Psoas muscle (tissue), 7 donors: ENCODE measurements at regions not wholly inside any gene's neighbourhood (a gene's known extent, or its start where the extent isn't known, plus 50 kb on each side); places are given as distances from the start of the nearest gene placed in this dataset.

Source experiments
- ATAC-seq, 4 donors: fragments of 200-7000 bp; cut with Tn5 transposase; one replicate each; pipeline ENCODE4 v1.9.1; 2020; ENCODE audit warnings: moderate library complexity in 3 of 4, mild to moderate bottlenecking in 2 of 4
- DNase-seq, 2 donors: peaks; one replicate each; pipeline ENCODE4 v3.0.0-alpha.2; 2020
- H3K27ac ChIP-seq: fragments of 200-600 bp; one replicate; pipeline ENCODE4 v1.8.0; 2022
- H3K27me3 ChIP-seq, 3 donors: fragments of 200-600 bp in 1 of 3; one replicate each; pipeline versions ENCODE4 v1.6.1 to v1.8.0; 2013 to 2022; ENCODE audit warnings: low read length in 2 of 3, mild to moderate bottlenecking in 2 of 3, moderate library complexity in 1 of 3; ENCODE audit not compliant: insufficient read depth in 3 of 3
- H3K36me3 ChIP-seq, 2 donors: fragments of 200-600 bp in 1 of 2; one replicate each; pipeline versions ENCODE4 v1.6.1 to v1.8.0; 2013 to 2022; ENCODE audit warnings: low read depth in 1 of 2, mild to moderate bottlenecking in 1 of 2, moderate library complexity in 1 of 2; ENCODE audit not compliant: insufficient read depth in 1 of 2
- H3K4me1 ChIP-seq: fragments of 200-600 bp; one replicate; pipeline ENCODE4 v1.8.0; 2022
- H3K4me3 ChIP-seq: fragments of 200-600 bp; one replicate; pipeline ENCODE4 v1.8.0; 2022; ENCODE audit warnings: mild to moderate bottlenecking
- H3K9me3 ChIP-seq: fragments of 200-600 bp; one replicate; pipeline ENCODE4 v1.8.0; 2022
- WGBS, 3 donors: extraction: QIAGEN DNeasy Blood & Tissue Kit; methylation state at CpG; one replicate each; pipeline versions ENCODE4 v1.1.6 to v1.1.7; 2013; 5-methylcytosine and 5-hydroxymethylcytosine counted together
- intact Hi-C, 2 donors: fragments of 100-400 bp; cut with DNase I; formaldehyde crosslinking; loops; one replicate each; pipeline versions ENCODE4 v1.11.0 to v1.14.2; 2022
- TF ChIP-seq, protein P1 (sequence below): fragments of 200-600 bp; IDR thresholded peaks from one replicate; pipeline ENCODE4 v1.8.0; 2022; ENCODE audit warnings: antibody characterized with exemption
- donor health status: healthy with polysubstance abuse.
- donor health status: DM: no; HTN: no; CAD: no; lungs with moderate emphysema.
- donor health status: Bipolar disorder and iron deficiency.
- donor health status: healthy.
- donor health status: DM: yes; HTN: yes; CAD: no.
- donor health status: DM: no; HTN: no; CAD: no.
- donor health status: DM: yes; HTN: yes; CAD: no.

DNA sequence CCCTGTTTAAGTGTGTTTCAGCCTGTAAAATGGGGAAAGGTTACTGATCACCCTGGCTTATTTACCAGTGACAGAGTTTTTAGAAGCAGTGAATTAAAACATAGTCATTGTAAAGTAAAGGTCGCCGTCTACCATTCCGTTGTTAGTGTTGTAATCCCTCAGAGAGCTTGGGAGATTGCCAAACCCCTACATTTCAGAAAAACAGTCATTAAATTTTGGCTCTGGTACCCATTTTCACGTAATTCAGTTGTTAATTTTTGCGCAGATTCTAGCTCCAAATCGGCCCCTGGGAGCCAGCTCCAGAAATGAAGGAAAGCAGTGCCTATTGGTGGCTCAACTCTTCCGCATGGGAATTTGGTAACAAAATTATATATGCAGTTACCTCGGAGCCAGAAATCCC, 127.7 kb upstream of the AJAP1 start:
- Histone ChIP-seq H3K9me3 (no peaks in the 10 kb centered on the region), H3K27me3 (peaks cover 0 to 8% (median 0%) of the 10 kb centered on the region in 3 donors), H3K4me1 (no peaks in the 10 kb centered on the region), H3K27ac (no peak overlapping the region), H3K36me3 (no peaks in the 10 kb centered on the region), H3K4me3 (no peak overlapping the region)
- TF ChIP-seq, protein P1, sequence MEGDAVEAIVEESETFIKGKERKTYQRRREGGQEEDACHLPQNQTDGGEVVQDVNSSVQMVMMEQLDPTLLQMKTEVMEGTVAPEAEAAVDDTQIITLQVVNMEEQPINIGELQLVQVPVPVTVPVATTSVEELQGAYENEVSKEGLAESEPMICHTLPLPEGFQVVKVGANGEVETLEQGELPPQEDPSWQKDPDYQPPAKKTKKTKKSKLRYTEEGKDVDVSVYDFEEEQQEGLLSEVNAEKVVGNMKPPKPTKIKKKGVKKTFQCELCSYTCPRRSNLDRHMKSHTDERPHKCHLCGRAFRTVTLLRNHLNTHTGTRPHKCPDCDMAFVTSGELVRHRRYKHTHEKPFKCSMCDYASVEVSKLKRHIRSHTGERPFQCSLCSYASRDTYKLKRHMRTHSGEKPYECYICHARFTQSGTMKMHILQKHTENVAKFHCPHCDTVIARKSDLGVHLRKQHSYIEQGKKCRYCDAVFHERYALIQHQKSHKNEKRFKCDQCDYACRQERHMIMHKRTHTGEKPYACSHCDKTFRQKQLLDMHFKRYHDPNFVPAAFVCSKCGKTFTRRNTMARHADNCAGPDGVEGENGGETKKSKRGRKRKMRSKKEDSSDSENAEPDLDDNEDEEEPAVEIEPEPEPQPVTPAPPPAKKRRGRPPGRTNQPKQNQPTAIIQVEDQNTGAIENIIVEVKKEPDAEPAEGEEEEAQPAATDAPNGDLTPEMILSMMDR, result no peak
- WGBS, 3 donors, result 37 to 49% (median 49%) methylated on average over 8 of the region's 8 CpGs
- intact Hi-C loops, result no loop called here
- no peak for DNase-seq
- ATAC-seq, result no peak

- intact Hi-C loops, result no loop called here
- no peak overlapping the region for H3K27ac ChIP-seq
- no peaks in the 10 kb centered on the region for H3K9me3 ChIP-seq
- 24 to 41% (median 25%) methylated on average over 18 of the region's 18 CpGs for WGBS, 3 donors
- no peaks in the 10 kb centered on the region for H3K36me3 ChIP-seq
- peaks cover 0 to 8% (median 0%) of the 10 kb centered on the region in 3 donors for H3K27me3 ChIP-seq
- TF ChIP-seq, protein P1, result no peak
- no peaks in the 10 kb centered on the region for H3K4me1 ChIP-seq
- DNase-seq, result no peak
- H3K4me3 ChIP-seq, result no peak overlapping the region
- ATAC-seq, result no peak
Observed at GRCh38 chr1:4527819-4528218, 126.6 kb upstream of the AJAP1 start.

GRCh38 chr1:4528590-4528989, 125.8 kb upstream of the AJAP1 start:
- H3K27ac ChIP-seq, result no peak overlapping the region
- ATAC-seq (no peak), DNase-seq (no peak)
- H3K36me3 ChIP-seq, result no peaks in the 10 kb centered on the region
- 75 to 79% (median 77%) methylated on average over 10 of the region's 10 CpGs for WGBS, 3 donors
- peaks cover 0 to 8% (median 0%) of the 10 kb centered on the region in 3 donors for H3K27me3 ChIP-seq
- H3K9me3 ChIP-seq, result no peaks in the 10 kb centered on the region
- no peaks in the 10 kb centered on the region for H3K4me1 ChIP-seq
- intact Hi-C loops, result no loop called here
- TF ChIP-seq, protein P1, result no peak
- H3K4me3 ChIP-seq, result no peak overlapping the region

DNA sequence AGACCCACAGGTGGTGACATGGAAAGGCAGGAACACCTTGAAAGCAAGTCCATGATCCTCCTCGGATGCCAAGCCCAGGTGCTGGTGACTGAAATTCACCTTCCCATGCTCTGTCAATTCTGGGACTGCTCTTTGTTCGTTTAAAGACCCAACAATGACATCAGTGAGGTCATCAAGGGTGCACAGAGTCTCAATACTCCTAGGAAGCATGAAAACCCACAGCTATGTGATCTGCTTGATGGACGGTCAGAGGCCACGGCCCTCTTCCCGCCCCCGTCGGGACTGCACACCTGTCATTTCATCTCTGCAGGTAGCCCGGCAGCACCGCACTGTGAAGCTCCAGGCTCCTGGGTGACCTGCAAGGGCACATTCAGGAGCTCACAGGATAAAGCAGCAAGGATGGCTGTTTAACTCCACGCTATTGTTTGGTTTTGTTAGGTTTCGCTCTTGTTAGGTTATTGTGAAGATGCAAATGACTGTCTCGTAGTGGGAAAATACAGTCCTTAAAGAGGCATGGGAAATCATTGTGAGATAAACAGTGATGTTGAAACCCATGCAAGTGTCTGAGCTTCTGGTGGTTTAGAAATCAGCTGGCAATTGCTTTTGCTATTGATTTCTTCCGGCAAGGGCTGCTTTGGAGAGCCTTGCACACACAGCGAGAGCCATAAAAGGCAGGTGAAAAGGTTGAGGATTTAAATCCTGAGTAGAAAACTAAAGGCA, 124.8 kb upstream of the AJAP1 start:
- Histone ChIP-seq H3K4me1 (no peaks in the 10 kb centered on the region), H3K36me3 (no peaks in the 10 kb centered on the region), H3K4me3 (no peak overlapping the region), H3K27ac (no peak overlapping the region), H3K9me3 (no peaks in the 10 kb centered on the region), H3K27me3 (peaks cover 0 to 8% (median 0%) of the 10 kb centered on the region in 3 donors)
- intact Hi-C loops, result no loop called here
- TF ChIP-seq, protein P1, result no peak
- WGBS, 3 donors, result 61 to 69% (median 61%) methylated on average over 14 of the region's 14 CpGs
- no peak for ATAC-seq
- no peak for DNase-seq
